ENCODE measurements at regions not wholly inside any gene's neighbourhood (a gene's known extent, or its start where the extent isn't known, plus 50 kb on each side); places are given as distances from the start of the nearest gene placed in this dataset.
"Not testable (repeated sequence)": the region's sequence is repeated elsewhere in the genome, so short reads cannot be mapped to it uniquely, and the experiment has no call there.

DNA sequence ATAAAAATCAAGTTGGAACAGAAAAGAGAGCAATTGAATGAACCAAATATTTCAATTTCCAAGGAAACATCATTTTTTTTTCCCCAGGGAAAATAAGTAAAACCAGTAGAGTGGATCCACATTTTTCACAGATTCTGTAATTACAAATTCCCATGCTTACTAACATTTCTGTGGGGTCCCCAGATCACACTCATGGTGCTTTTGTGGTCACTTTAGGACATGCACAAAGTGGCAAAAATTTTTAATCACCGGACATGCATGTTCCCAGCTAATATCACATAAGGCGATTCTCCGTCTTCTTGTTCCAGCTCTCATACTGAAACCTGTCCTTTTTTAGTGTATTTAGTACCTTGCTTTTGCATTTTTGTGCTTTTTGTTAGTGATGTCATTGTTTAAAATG, 748.2 kb upstream of the SLITRK1 start:
- Histone ChIP-seq H3K4me3 (ENCODE audit: low read length in 2 of 2) (no peak overlapping the region), H3K27ac (ENCODE audit: low read depth in 1 of 2, low read length in 1 of 2) (no peak overlapping the region), H3K4me1 (ENCODE audit: control insufficient read depth in 2 of 2, insufficient read depth in 2 of 2, low read length in 2 of 2) (no peaks in the 10 kb centered on the region), H3K9me3 (ENCODE audit: control insufficient read depth in 2 of 2, insufficient read depth in 1 of 2, low read length in 1 of 2) (peaks cover 0 to 1% of the 10 kb centered on the region in 2 donors), H3K36me3 (ENCODE audit: control insufficient read depth in 2 of 2, insufficient read depth in 2 of 2, low read length in 1 of 2) (no peaks in the 10 kb centered on the region), H3K27me3 (ENCODE audit: control insufficient read depth in 2 of 2, insufficient read depth in 1 of 2, low read length in 1 of 2) (no peaks in the 10 kb centered on the region)
- DNase-seq (ENCODE audit: low read depth in 6 of 9, low spot score in 9 of 9): no peak
- WGBS: 96% methylated on average over 3 of the region's 3 CpGs

DNA sequence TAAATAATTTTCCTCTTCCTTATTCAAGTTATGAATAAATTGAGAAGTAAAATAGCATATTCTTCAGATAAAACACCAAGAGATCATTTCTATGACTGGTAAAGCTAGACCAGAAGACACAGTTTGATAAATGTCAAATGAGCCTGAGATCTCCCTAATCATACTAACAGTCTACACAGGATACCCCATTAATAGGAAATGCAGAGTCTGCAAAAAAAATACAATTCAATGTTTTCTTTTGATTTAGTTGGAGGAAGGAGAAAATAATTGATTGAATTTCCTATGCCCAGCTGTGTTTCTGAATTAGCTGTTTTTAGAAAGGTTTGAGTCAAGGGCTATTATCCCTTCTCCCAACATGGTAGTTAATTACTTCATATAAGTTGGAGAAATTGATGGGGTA, 734.6 kb upstream of the SLITRK1 start:
- Histone ChIP-seq H3K36me3 (ENCODE audit: control insufficient read depth in 2 of 2, insufficient read depth in 2 of 2, low read length in 1 of 2) (no peaks in the 10 kb centered on the region), H3K9me3 (ENCODE audit: control insufficient read depth in 2 of 2, insufficient read depth in 1 of 2, low read length in 1 of 2) (no peaks in the 10 kb centered on the region), H3K27me3 (ENCODE audit: control insufficient read depth in 2 of 2, insufficient read depth in 1 of 2, low read length in 1 of 2) (no peaks in the 10 kb centered on the region), H3K27ac (ENCODE audit: low read depth in 1 of 2, low read length in 1 of 2) (no peak overlapping the region), H3K4me3 (ENCODE audit: low read length in 2 of 2) (no peak overlapping the region), H3K4me1 (ENCODE audit: control insufficient read depth in 2 of 2, insufficient read depth in 2 of 2, low read length in 2 of 2) (no peaks in the 10 kb centered on the region)
- DNase-seq (ENCODE audit: low read depth in 6 of 9, low spot score in 9 of 9): no peak

DNA sequence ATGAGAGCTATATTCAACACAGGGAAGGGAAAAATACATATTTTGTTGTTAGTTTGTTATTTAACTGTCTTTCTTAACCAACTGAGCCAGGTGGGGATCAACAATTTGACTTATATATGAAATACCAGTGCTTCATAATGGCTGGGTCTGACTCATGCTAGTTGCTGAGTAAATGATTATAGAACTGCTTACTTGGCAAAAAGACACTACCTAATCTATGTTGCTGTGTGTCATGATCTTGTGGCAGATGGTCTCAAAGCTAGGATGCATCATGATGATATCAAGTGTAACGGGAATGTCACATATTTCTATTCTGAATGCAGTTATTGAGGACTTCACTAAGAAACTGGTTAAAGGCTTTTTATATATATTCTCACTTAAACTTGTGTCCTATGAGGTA, 727.4 kb upstream of the SLITRK1 start:
- DNase-seq (ENCODE audit: low read depth in 6 of 9, low spot score in 9 of 9): no peak
- no peaks in the 10 kb centered on the region for H3K27me3 ChIP-seq (ENCODE audit: control insufficient read depth in 2 of 2, insufficient read depth in 1 of 2, low read length in 1 of 2)
- H3K4me1 ChIP-seq (ENCODE audit: control insufficient read depth in 2 of 2, insufficient read depth in 2 of 2, low read length in 2 of 2): no peaks in the 10 kb centered on the region
- no peaks in the 10 kb centered on the region for H3K36me3 ChIP-seq (ENCODE audit: control insufficient read depth in 2 of 2, insufficient read depth in 2 of 2, low read length in 1 of 2)
- no peaks in the 10 kb centered on the region for H3K9me3 ChIP-seq (ENCODE audit: control insufficient read depth in 2 of 2, insufficient read depth in 1 of 2, low read length in 1 of 2)
- no peak overlapping the region for H3K4me3 ChIP-seq (ENCODE audit: low read length in 2 of 2)
- WGBS: 94% methylated on average over 1 of the region's 1 CpG
- no peak overlapping the region for H3K27ac ChIP-seq (ENCODE audit: low read depth in 1 of 2, low read length in 1 of 2)

- no peak for DNase-seq (ENCODE audit: low read depth in 6 of 9, low spot score in 9 of 9)
- Histone ChIP-seq H3K4me3 (ENCODE audit: low read length in 2 of 2) (no peak overlapping the region), H3K36me3 (ENCODE audit: control insufficient read depth in 2 of 2, insufficient read depth in 2 of 2, low read length in 1 of 2) (no peaks in the 10 kb centered on the region), H3K9me3 (ENCODE audit: control insufficient read depth in 2 of 2, insufficient read depth in 1 of 2, low read length in 1 of 2) (no peaks in the 10 kb centered on the region), H3K27me3 (ENCODE audit: control insufficient read depth in 2 of 2, insufficient read depth in 1 of 2, low read length in 1 of 2) (no peaks in the 10 kb centered on the region), H3K4me1 (ENCODE audit: control insufficient read depth in 2 of 2, insufficient read depth in 2 of 2, low read length in 2 of 2) (no peaks in the 10 kb centered on the region), H3K27ac (ENCODE audit: low read depth in 1 of 2, low read length in 1 of 2) (no peak overlapping the region)
- 84% methylated on average over 5 of the region's 5 CpGs for WGBS
Observed at GRCh38 chr13:84607261-84608013, 725.2 kb upstream of the SLITRK1 start.

DNA sequence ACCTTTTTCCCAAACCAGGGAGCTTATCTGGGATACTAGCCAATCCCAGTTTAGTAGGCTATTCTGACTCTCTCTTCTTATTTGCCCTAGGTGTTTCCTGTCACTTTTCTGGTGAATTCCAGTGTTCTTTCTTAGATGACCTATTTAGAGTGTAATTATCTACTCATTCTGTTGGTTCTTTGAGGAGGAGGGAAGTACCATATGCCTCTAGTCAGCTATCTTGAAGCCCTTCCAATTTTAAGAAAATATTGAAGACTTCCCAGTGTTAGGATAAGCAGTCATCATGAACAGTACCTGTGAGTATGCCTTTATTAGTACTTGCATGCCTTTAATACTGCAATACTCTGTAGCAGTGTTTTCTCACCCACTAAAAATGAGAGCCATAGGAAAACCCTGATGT, 724.3 kb upstream of the SLITRK1 start:
- Histone ChIP-seq H3K27ac (ENCODE audit: low read depth in 1 of 2, low read length in 1 of 2) (no peak overlapping the region), H3K9me3 (ENCODE audit: control insufficient read depth in 2 of 2, insufficient read depth in 1 of 2, low read length in 1 of 2) (no peaks in the 10 kb centered on the region), H3K36me3 (ENCODE audit: control insufficient read depth in 2 of 2, insufficient read depth in 2 of 2, low read length in 1 of 2) (no peaks in the 10 kb centered on the region), H3K27me3 (ENCODE audit: control insufficient read depth in 2 of 2, insufficient read depth in 1 of 2, low read length in 1 of 2) (no peaks in the 10 kb centered on the region), H3K4me1 (ENCODE audit: control insufficient read depth in 2 of 2, insufficient read depth in 2 of 2, low read length in 2 of 2) (no peaks in the 10 kb centered on the region), H3K4me3 (ENCODE audit: low read length in 2 of 2) (no peak overlapping the region)
- DNase-seq (ENCODE audit: low read depth in 6 of 9, low spot score in 9 of 9): no peak

- 97% methylated on average over 3 of the region's 3 CpGs for WGBS
Observed at GRCh38 chr13:84605927-84606326, 723.7 kb upstream of the SLITRK1 start.

GRCh38 chr13:84591444-84591843, 709.2 kb upstream of the SLITRK1 start:
- Histone ChIP-seq H3K9me3 (ENCODE audit: control insufficient read depth in 2 of 2, insufficient read depth in 1 of 2, low read length in 1 of 2) (no peaks in the 10 kb centered on the region), H3K4me1 (ENCODE audit: control insufficient read depth in 2 of 2, insufficient read depth in 2 of 2, low read length in 2 of 2) (no peaks in the 10 kb centered on the region), H3K27ac (ENCODE audit: low read depth in 1 of 2, low read length in 1 of 2) (no peak overlapping the region), H3K4me3 (ENCODE audit: low read length in 2 of 2) (no peak overlapping the region), H3K27me3 (ENCODE audit: control insufficient read depth in 2 of 2, insufficient read depth in 1 of 2, low read length in 1 of 2) (no peaks in the 10 kb centered on the region), H3K36me3 (ENCODE audit: control insufficient read depth in 2 of 2, insufficient read depth in 2 of 2, low read length in 1 of 2) (no peaks in the 10 kb centered on the region)
- DNase-seq (ENCODE audit: low read depth in 6 of 9, low spot score in 9 of 9): no peak
- 88% methylated on average over 2 of the region's 2 CpGs for WGBS

More at GRCh38 chr13:84605927-84606326, 723.7 kb upstream of the SLITRK1 start:
- Histone ChIP-seq H3K36me3 (ENCODE audit: control insufficient read depth in 2 of 2, insufficient read depth in 2 of 2, low read length in 1 of 2) (no peaks in the 10 kb centered on the region), H3K27ac (ENCODE audit: low read depth in 1 of 2, low read length in 1 of 2) (no peak overlapping the region), H3K4me1 (ENCODE audit: control insufficient read depth in 2 of 2, insufficient read depth in 2 of 2, low read length in 2 of 2) (no peaks in the 10 kb centered on the region), H3K27me3 (ENCODE audit: control insufficient read depth in 2 of 2, insufficient read depth in 1 of 2, low read length in 1 of 2) (no peaks in the 10 kb centered on the region), H3K4me3 (ENCODE audit: low read length in 2 of 2) (no peak overlapping the region), H3K9me3 (ENCODE audit: control insufficient read depth in 2 of 2, insufficient read depth in 1 of 2, low read length in 1 of 2) (no peaks in the 10 kb centered on the region)
- DNase-seq (ENCODE audit: low read depth in 6 of 9, low spot score in 9 of 9): no peak

DNA sequence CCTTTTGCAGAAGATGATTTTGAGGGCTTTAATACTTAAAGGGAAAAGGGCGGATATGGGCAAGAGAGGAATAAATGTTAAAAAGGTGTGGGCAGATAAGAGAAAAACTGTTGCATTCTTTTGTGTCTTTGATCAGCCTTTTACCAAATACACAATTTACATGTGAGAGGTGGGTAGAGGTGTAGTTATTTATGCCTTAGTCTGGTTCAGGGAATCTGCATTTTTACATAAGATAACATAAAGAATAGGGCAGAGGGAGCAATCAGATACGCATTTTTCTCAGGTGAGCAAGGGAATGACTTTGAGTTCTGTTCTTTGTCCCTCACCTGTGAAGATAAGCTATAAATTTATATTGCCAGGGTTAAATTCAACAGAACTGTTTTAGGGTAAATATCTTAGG, 708.4 kb upstream of the SLITRK1 start:
- 98% methylated on average over 2 of the region's 2 CpGs for WGBS
- DNase-seq (ENCODE audit: low read depth in 6 of 9, low spot score in 9 of 9): no peak
- H3K4me3 ChIP-seq (ENCODE audit: low read length in 2 of 2): no peak overlapping the region
- H3K9me3 ChIP-seq (ENCODE audit: control insufficient read depth in 2 of 2, insufficient read depth in 1 of 2, low read length in 1 of 2): no peaks in the 10 kb centered on the region
- H3K4me1 ChIP-seq (ENCODE audit: control insufficient read depth in 2 of 2, insufficient read depth in 2 of 2, low read length in 2 of 2): no peaks in the 10 kb centered on the region
- H3K36me3 ChIP-seq (ENCODE audit: control insufficient read depth in 2 of 2, insufficient read depth in 2 of 2, low read length in 1 of 2): no peaks in the 10 kb centered on the region
- no peak overlapping the region for H3K27ac ChIP-seq (ENCODE audit: low read depth in 1 of 2, low read length in 1 of 2)
- H3K27me3 ChIP-seq (ENCODE audit: control insufficient read depth in 2 of 2, insufficient read depth in 1 of 2, low read length in 1 of 2): no peaks in the 10 kb centered on the region

DNA sequence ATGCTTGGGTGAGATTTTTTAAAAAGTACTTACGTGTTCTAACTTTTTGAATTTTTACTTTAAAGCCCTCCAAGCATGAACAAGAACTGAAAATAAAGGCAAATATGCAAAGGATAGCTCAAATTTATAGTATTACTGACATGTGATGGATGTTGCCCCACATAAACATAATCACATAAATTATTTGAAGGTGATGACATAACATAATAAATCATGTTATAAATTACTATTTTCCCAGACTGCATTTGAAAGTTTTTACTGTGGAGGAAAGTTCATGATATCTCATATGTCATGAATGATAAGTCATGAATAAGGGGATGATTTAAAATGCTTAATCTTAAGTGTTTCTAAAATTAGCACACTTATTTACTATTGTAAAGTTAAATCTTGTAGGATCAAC, 705.7 kb upstream of the SLITRK1 start:
- H3K27ac ChIP-seq (ENCODE audit: low read depth in 1 of 2, low read length in 1 of 2): no peak overlapping the region
- H3K36me3 ChIP-seq (ENCODE audit: control insufficient read depth in 2 of 2, insufficient read depth in 2 of 2, low read length in 1 of 2): no peaks in the 10 kb centered on the region
- WGBS: 95% methylated on average over 1 of the region's 1 CpG
- no peaks in the 10 kb centered on the region for H3K27me3 ChIP-seq (ENCODE audit: control insufficient read depth in 2 of 2, insufficient read depth in 1 of 2, low read length in 1 of 2)
- no peak overlapping the region for H3K4me3 ChIP-seq (ENCODE audit: low read length in 2 of 2)
- H3K4me1 ChIP-seq (ENCODE audit: control insufficient read depth in 2 of 2, insufficient read depth in 2 of 2, low read length in 2 of 2): no peaks in the 10 kb centered on the region
- DNase-seq (ENCODE audit: low read depth in 6 of 9, low spot score in 9 of 9): no peak
- H3K9me3 ChIP-seq (ENCODE audit: control insufficient read depth in 2 of 2, insufficient read depth in 1 of 2, low read length in 1 of 2): no peaks in the 10 kb centered on the region

- H3K9me3 ChIP-seq (ENCODE audit: control insufficient read depth in 2 of 2, insufficient read depth in 1 of 2, low read length in 1 of 2); H3K27ac ChIP-seq (ENCODE audit: low read depth in 1 of 2, low read length in 1 of 2); H3K4me3 ChIP-seq (ENCODE audit: low read length in 2 of 2); H3K36me3 ChIP-seq (ENCODE audit: control insufficient read depth in 2 of 2, insufficient read depth in 2 of 2, low read length in 1 of 2); H3K4me1 ChIP-seq (ENCODE audit: control insufficient read depth in 2 of 2, insufficient read depth in 2 of 2, low read length in 2 of 2); H3K27me3 ChIP-seq (ENCODE audit: control insufficient read depth in 2 of 2, insufficient read depth in 1 of 2, low read length in 1 of 2); DNase-seq (ENCODE audit: low read depth in 6 of 9, low spot score in 9 of 9): not testable (repeated sequence)
- 96% methylated on average over 12 of the region's 12 CpGs for WGBS
Observed at GRCh38 chr13:84579901-84580300, 697.6 kb upstream of the SLITRK1 start.
